Fibroblast of mammary gland (primary cell): ENCODE measurements at regions not wholly inside any gene's neighbourhood (a gene's known extent, or its start where the extent isn't known, plus 50 kb on each side); places are given as distances from the start of the nearest gene placed in this dataset.
"Not testable (repeated sequence)": the region's sequence is repeated elsewhere in the genome, so short reads cannot be mapped to it uniquely, and the experiment has no call there.

ENCODE experiments used
- DNase-seq: peaks from one replicate; pipeline ENCODE4 v3.0.0-alpha.2; 2010; ENCODE audit warnings: low read depth
- H3K4me3 ChIP-seq: 2 replicates; pipeline ENCODE4 v1.5.1; 2011; ENCODE audit warnings: low read depth, mild to moderate bottlenecking, low read length, moderate library complexity; ENCODE audit not compliant: control insufficient read depth
- CTCF ChIP-seq: conservative IDR thresholded peaks from 2 replicates; pipeline ENCODE4 v1.5.1; 2011; ENCODE audit warnings: low read depth, low read length, inconsistent platforms; ENCODE audit not compliant: control insufficient read depth, insufficient read depth

GRCh38 chr6:95877480-95877879, 138.3 kb upstream of the FUT9 start:
- no peak for DNase-seq
- TF ChIP-seq CTCF, result no peak

GRCh38 chr6:95879856-95880255, 135.9 kb upstream of the FUT9 start:
- H3K4me3 ChIP-seq, result no peak overlapping the region
- DNase-seq, result no peak
- TF ChIP-seq CTCF, result no peak

More at GRCh38 chr6:95877480-95877879, 138.3 kb upstream of the FUT9 start:
- H3K4me3 ChIP-seq, result no peak overlapping the region

GRCh38 chr6:95882371-95882770, 133.4 kb upstream of the FUT9 start:
- no peak for DNase-seq
- no peak overlapping the region for H3K4me3 ChIP-seq
- no peak for TF ChIP-seq CTCF

- not testable (repeated sequence) for H3K4me3 ChIP-seq, DNase-seq
Observed at GRCh38 chr6:95888711-95889110, 127.1 kb upstream of the FUT9 start.

GRCh38 chr6:95905132-95905531, 110.6 kb upstream of the FUT9 start:
- no peak for TF ChIP-seq CTCF

GRCh38 chr6:95917034-95917433, 98.7 kb upstream of the FUT9 start:
- no peak overlapping the region for H3K4me3 ChIP-seq
- no peak for DNase-seq
- no peak for TF ChIP-seq CTCF

More at GRCh38 chr6:95905132-95905531, 110.6 kb upstream of the FUT9 start:
- H3K4me3 ChIP-seq, result no peak overlapping the region
- no peak for DNase-seq

GRCh38 chr6:95923518-95923917, 92.3 kb upstream of the FUT9 start:
- H3K4me3 ChIP-seq, result no peak overlapping the region
- TF ChIP-seq CTCF, result peak; percentile 21
- peak; percentile 0 for DNase-seq
